GM12873 (cell line): ENCODE measurements at regions not wholly inside any gene's neighbourhood (a gene's known extent, or its start where the extent isn't known, plus 50 kb on each side); places are given as distances from the start of the nearest gene placed in this dataset.

Experiments used
- TF ChIP-seq, protein P1 (sequence below): IDR thresholded peaks from 2 replicates; pipeline ENCODE4 v1.5.1; 2012; ENCODE audit warnings: low read depth, mild to moderate bottlenecking, moderate library complexity, low read length, control low read depth; ENCODE audit not compliant: insufficient read depth; ENCODE audit errors: missing control alignments

DNA sequence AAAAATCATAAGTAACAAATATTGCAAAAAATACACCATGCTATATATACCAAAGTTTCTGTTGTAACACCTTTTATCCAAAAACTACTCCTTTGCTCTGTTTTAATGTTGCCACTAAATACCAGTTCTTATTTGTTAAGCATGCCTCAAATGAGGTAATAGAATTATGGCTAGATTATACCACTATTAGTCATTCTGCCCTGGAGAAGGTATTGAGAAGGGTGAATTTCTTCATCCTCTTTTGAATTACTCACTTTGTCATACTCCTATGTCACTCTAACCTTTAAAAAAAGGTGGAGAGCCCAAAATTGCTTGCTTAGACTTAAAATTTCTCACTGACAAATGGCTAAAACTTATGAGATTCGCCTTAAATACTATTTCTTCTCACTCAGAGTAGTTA is 750.9 kb downstream of the MAT2B start:
- TF ChIP-seq, protein P1, sequence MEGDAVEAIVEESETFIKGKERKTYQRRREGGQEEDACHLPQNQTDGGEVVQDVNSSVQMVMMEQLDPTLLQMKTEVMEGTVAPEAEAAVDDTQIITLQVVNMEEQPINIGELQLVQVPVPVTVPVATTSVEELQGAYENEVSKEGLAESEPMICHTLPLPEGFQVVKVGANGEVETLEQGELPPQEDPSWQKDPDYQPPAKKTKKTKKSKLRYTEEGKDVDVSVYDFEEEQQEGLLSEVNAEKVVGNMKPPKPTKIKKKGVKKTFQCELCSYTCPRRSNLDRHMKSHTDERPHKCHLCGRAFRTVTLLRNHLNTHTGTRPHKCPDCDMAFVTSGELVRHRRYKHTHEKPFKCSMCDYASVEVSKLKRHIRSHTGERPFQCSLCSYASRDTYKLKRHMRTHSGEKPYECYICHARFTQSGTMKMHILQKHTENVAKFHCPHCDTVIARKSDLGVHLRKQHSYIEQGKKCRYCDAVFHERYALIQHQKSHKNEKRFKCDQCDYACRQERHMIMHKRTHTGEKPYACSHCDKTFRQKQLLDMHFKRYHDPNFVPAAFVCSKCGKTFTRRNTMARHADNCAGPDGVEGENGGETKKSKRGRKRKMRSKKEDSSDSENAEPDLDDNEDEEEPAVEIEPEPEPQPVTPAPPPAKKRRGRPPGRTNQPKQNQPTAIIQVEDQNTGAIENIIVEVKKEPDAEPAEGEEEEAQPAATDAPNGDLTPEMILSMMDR = no peak

DNA sequence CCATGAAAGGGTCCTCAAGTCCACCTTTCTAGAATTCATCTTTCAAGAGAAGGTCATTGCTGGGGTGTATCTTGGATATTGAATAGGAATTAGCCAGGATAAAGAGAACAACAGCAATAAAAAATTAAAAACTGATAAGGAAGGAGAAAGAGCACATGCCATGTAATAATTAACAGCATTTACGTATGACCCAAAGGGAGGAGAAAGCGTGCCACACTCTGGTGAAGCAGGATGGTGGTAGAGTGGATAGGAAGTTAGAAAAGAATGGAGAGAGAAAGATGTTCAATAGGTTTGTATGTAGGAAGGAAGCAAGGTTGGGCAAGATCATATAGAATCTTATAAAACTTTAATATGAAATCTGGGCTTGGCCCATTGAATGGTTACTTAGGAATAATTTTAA is 751.5 kb downstream of the MAT2B start:
- TF ChIP-seq, protein P1 = no peak

DNA sequence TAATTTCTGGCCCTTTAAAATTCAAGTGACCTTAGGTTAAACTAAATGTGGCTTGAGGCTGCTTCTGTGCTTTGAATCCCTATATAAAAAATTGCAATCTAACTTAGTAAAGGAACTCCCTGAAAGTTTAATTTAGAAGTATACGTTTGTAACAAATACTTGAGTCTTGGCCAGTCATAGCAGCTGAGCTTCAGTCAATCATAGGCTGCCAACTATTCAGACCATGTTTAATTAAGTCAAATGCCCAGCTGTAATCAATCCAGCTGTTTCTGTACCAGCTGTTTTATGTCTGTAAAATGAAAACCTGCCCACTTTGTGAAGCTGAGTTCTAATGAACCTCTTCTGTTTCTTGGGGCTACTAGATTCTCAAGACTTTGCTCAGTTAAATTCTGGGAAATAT is 760.1 kb downstream of the MAT2B start:
- TF ChIP-seq, protein P1 = no peak

DNA sequence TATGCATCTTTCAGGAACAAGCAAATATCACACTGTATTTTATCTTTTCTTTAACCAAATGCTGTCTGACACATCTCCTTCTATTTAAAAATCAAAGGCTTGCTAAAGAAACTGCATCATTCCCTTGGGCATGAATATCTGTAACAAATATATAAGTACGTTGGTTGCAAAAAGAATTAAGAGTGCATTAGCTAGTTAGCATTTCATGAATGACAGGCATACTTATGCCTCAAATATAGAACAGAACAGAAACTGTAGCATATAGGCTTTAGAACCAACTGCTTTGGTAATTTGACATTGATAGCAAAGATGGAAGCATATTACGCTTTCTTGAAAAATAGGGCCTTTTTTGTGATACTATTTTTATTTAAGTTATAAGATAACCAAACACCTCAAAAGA is 761.2 kb downstream of the MAT2B start:
- TF ChIP-seq, protein P1 = no peak

DNA sequence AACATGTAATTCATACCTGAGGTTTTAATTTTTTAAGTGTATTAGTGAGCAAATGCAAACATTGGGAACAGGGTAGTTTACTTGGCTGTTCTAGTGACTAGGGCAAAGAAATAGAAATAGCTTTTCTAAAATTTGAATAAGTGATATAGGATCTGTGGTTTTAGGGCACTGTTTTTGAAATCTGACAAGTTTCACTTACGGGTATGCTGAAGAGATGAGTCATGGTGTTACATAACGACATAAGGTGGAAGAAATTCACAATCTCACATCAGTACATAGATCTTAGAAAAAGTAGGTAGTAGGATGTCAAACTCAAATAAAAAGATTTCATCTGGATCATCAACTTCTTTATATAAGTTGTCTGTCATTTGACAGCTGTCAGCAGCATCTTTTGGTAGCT is 772.3 kb downstream of the MAT2B start:
- TF ChIP-seq, protein P1 = no peak

DNA sequence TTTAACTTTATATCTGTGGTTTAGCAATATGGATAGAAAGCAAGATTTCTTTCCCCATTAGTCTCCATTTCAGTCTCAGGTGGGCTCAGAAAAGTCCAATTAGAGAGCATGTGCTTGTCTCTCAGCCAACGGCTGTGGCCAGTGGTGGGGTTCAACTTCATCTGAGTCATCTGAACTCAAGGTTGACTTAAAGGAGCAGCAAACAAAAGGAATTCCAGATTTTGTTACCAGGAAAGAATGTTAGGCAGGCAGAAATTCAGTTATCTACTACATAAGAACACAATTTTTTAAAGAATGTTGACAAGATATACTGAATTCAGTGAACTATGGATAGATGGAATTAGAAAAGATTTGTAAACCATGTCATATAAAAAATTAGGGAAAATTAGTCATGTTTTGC is 784.1 kb downstream of the MAT2B start:
- TF ChIP-seq, protein P1 = no peak

DNA sequence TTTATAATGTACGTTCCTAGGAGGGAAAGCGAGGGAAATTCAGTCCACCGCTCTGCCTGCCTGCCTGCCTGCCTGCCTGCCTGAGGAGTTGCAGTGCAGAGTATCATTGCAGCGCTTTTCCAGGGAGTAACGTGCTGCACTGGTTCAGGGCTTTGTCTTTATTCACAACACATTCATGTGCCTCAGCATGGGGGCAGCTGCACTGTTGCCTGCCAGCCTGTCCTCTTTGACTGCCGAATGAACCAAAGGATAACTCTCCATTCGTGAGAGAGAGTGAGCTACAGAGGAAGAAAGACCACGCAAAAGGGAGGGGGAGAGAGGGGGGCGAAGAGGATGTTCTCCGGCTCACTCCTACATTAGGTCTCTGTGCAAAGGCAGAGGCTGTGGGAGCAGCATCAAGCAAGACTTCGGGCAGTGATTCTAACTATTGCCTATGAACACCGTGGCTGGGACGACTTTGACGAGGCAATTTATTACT is 791.2 kb downstream of the MAT2B start:
- TF ChIP-seq, protein P1 = no peak

DNA sequence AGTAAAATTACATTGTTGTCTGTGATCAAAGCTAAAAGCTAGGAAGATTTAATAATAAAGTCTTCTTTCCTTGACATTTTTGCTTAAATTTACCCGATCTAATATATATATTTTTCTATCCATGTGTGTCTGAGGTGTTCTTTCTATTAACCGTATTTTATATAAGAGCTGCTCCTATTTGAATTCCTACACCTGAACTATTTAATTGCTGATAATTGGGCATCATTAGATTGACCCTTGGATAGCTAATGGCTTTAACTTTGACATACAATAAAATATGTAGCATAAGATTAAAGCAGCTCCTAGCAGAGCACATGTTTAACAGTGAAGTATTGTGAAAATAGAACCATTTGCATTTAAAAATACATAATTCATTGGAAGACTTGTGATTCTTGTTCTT is 792.7 kb downstream of the MAT2B start:
- TF ChIP-seq, protein P1 = no peak
